K562 (cell line): ENCODE measurements at regions not wholly inside any gene's neighbourhood (a gene's known extent, or its start where the extent isn't known, plus 50 kb on each side); places are given as distances from the start of the nearest gene placed in this dataset.

Source experiments
- ATAC-seq: fragments of 200-7000 bp; cut with Tn5 transposase; 3 replicates; pipeline ENCODE4 v1.9.1; 2020; ENCODE audit warnings: moderate library complexity
- BruUV-seq: library from RNA; stranded (reverse); fragments of 400-500 nt; replicated peaks from 2 replicates; lab custom pipeline; 2021; lab: Mats Ljungman, UMichigan
- CTCF ChIA-PET: fragments of 300-600 bp; formaldehyde crosslinking; extraction: SDS; loops from one replicate; lab custom pipeline; 2021; ENCODE audit warnings: low intra/inter-chr PET ratio; lab: Yijun Ruan, JAX
- POLR2A ChIA-PET: fragments of 300-600, 350-650 bp; sonication (Branson Sonifier 250); formaldehyde crosslinking; extraction: SDS; loops from one replicate; lab custom pipeline; 2021; ENCODE audit warnings: antibody characterized with exemption, inconsistent platforms; lab: Yijun Ruan, JAX
- DNase-seq, 4 experiments: peaks; one replicate each; pipeline versions ENCODE4 v3.0.0 to v3.0.0-alpha.2; 2011 to 2018; ENCODE audit warnings: low spot score in 3 of 4, mixed read lengths in 3 of 4; ENCODE audit errors: extremely low read depth in 1 of 4
- FAIRE-seq: peaks from 2 replicates; lab custom pipeline; 2011; peaks lifted over from hg19 to GRCh38; lab: Jason Lieb, UNC
- H2AFZ ChIP-seq: 2 replicates; pipeline ENCODE4 v1.6.0; 2011; ENCODE audit warnings: low read depth, low read length, control low read depth, inconsistent platforms
- H3K27ac ChIP-seq: fragments of 200-600 bp; 3 replicates; pipeline ENCODE4 v1.8.0; 2011; ENCODE audit warnings: low read depth, mild to moderate bottlenecking, control low read depth, inconsistent platforms, low read length, moderate library complexity, mixed read lengths; ENCODE audit errors: extremely low read depth
- H3K27me3 ChIP-seq, 2 experiments: fragments of 300-600 bp in 1 of 2; 2 replicates in 1 of 2; 3 replicates in 1 of 2; pipeline versions ENCODE4 v1.6.0 to v1.8.0; 2011; ENCODE audit warnings: inconsistent platforms in 2 of 2, low read length in 2 of 2, mild to moderate bottlenecking in 1 of 2, mixed read lengths in 1 of 2, moderate library complexity in 1 of 2; ENCODE audit not compliant: control insufficient read depth in 2 of 2, insufficient read depth in 2 of 2
- H3K36me3 ChIP-seq: fragments of 300-600 bp; 3 replicates; pipeline ENCODE4 v1.8.0; 2011; ENCODE audit warnings: mild to moderate bottlenecking, low read length, inconsistent platforms; ENCODE audit not compliant: control insufficient read depth, insufficient read depth
- H3K4me1 ChIP-seq, 2 experiments: fragments of 200-600 bp in 1 of 2; replicated peaks in 1 of 2; 2 replicates in 1 of 2; 3 replicates in 1 of 2; pipeline versions ENCODE4 v1.5.1 to v1.8.0; 2011; ENCODE audit warnings: inconsistent platforms in 2 of 2, low read length in 2 of 2, mild to moderate bottlenecking in 1 of 2, mixed read lengths in 1 of 2, moderate library complexity in 1 of 2; ENCODE audit not compliant: control insufficient read depth in 2 of 2, insufficient read depth in 2 of 2
- H3K4me2 ChIP-seq: 2 replicates; pipeline ENCODE4 v1.6.1; 2011; ENCODE audit warnings: low read length, control low read depth, inconsistent platforms, mixed read lengths; ENCODE audit not compliant: insufficient read depth
- H3K4me3 ChIP-seq: fragments of 200-600 bp; sonication (generic), shearing (Covaris generic); 2 replicates; pipeline ENCODE4 v1.5.1; 2016; ENCODE audit warnings: control low read depth, inconsistent platforms
- H3K79me2 ChIP-seq: fragments of 200-600 bp; 3 replicates; pipeline ENCODE4 v1.8.0; 2011; ENCODE audit warnings: low read length, inconsistent platforms; ENCODE audit not compliant: control insufficient read depth, insufficient read depth
- H3K9ac ChIP-seq, 2 experiments: 2 replicates each; pipeline versions ENCODE4 v1.6.0 to v1.6.1; 2011; ENCODE audit warnings: low read depth in 2 of 2, low read length in 2 of 2, control low read depth in 1 of 2, inconsistent platforms in 1 of 2, mild to moderate bottlenecking in 1 of 2, mixed read lengths in 1 of 2; ENCODE audit not compliant: insufficient read depth in 1 of 2
- H3K9me1 ChIP-seq: one replicate; pipeline ENCODE4 v1.6.0; 2011; ENCODE audit warnings: inconsistent platforms, mild to moderate bottlenecking, low read length, moderate library complexity; ENCODE audit not compliant: control insufficient read depth, insufficient read depth
- H3K9me3 ChIP-seq: replicated peaks from 2 replicates; pipeline ENCODE4 v1.5.1; 2011; ENCODE audit warnings: low read depth, low read length, inconsistent platforms; ENCODE audit not compliant: control insufficient read depth, insufficient read depth
- H4K20me1 ChIP-seq: replicated peaks from 2 replicates; pipeline ENCODE4 v1.6.1; 2011; ENCODE audit warnings: low read length, inconsistent platforms, mixed read lengths; ENCODE audit not compliant: control insufficient read depth, insufficient read depth
- MECOM ChIP-seq: fragments of 250-450 bp; sonication (Bioruptor Pico); IDR thresholded peaks from 2 replicates; pipeline ENCODE4 v1.8.0; 2022; ENCODE audit warnings: inconsistent platforms
- WGBS: fragments of 100-300 bp; shearing (Covaris generic); methylation state at CpG from one replicate; pipeline ENCODE4 v1.1.6; 2016; ENCODE audit warnings: low coverage, mixed read lengths; ENCODE audit not compliant: insufficient coverage; ENCODE audit errors: missing lambda C conversion rate; 5-methylcytosine and 5-hydroxymethylcytosine counted together
- in situ Hi-C: fragments of 300-500 bp; cut with MboI; formaldehyde crosslinking; loops from 4 replicates; pipeline ENCODE4 v1.15.0; 2018; ENCODE audit warnings: inconsistent platforms, mixed read lengths
- intact Hi-C: fragments of 100-400 bp; cut with micrococcal nuclease; formaldehyde crosslinking; loops from 2 replicates; pipeline ENCODE4 v1.14.2; 2022
- TF ChIP-seq, protein P1 (sequence below): sonication (generic); formaldehyde crosslinking; IDR thresholded peaks from 2 replicates; pipeline ENCODE4 v1.8.0; 2022; ENCODE audit warnings: missing genetic modification reagents, mild to moderate bottlenecking, moderate library complexity, borderline replicate concordance

DNA sequence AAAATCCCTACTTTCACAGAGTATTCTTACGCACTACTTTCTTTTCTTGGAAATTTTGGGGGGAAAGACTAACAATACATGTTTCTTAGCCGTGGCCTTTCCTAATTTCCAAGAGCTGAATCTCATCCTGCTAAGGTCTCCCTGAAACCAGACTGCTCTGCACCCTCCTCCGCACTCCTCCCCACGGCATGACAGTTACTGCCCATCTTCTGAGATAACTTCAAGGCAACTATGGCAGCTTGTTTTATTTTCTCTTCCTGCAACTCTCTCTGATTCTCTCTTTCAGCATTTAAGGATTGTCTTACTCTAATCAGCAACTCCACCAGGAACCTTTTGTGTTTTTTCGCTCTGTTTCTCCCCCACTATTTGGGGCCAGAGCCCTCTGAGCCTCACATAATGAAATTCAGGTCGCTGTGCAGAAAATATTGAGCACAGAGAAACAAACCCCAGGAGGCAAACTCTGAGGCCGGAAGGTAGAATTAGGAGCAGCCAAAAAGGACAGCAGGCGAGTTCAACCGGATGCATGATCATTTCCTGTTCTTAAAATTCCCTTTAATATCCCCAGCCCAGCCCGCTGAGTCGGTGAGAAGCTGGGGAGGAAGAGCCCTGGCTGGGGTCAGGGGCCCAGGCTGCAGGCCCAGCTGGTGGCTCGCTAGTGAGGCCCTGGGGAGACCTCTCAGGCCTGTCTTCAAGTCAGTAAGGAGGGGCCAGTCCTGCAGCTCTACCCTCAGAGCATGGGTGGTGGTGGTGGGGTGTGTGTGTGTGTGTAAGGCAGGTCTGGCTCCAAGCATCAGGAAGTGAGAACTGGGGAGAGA lies 213.6 kb upstream of the S1PR3 start:
- intact Hi-C loops = no loop called here
- CTCF ChIA-PET = no interaction called here
- Histone ChIP-seq H3K36me3 (no peaks in the 10 kb centered on the region), H3K9ac (peak overlapping the region in 1 of 2 experiments; percentile 71; a peak in 1 of 4 replicates), H3K79me2 (no peaks in the 10 kb centered on the region), H3K4me3 (no peak overlapping the region), H4K20me1 (no peaks in the 10 kb centered on the region), H3K27ac (peak overlapping the region; percentile 40; the same call in 1 of the 3 replicates), H3K4me2 (no peak overlapping the region), H3K9me3 (no peaks in the 10 kb centered on the region), H3K27me3 (no peaks in the 10 kb centered on the region), H2AFZ (peak overlapping the region; percentile 72), H3K9me1 (no peaks in the 10 kb centered on the region), H3K4me1 (peaks cover 26 to 56% of the 10 kb centered on the region in 2 experiments)
- FAIRE-seq (no peak), ATAC-seq (peak; percentile 10; the same call in 1 of the 3 replicates), DNase-seq (peak in 1 of 4 experiments; percentile 23)
- WGBS = 35% methylated on average over 10 of the region's 12 CpGs
- POLR2A ChIA-PET = no interaction called here
- in situ Hi-C loops = no loop called here
- no TSS peak for BruUV-seq
- TF ChIP-seq MECOM (CRISPR knock-in tag) = 0 out of 2 replicates have a peak, but pooled peaks have one; percentile 31
- TF ChIP-seq, protein P1, sequence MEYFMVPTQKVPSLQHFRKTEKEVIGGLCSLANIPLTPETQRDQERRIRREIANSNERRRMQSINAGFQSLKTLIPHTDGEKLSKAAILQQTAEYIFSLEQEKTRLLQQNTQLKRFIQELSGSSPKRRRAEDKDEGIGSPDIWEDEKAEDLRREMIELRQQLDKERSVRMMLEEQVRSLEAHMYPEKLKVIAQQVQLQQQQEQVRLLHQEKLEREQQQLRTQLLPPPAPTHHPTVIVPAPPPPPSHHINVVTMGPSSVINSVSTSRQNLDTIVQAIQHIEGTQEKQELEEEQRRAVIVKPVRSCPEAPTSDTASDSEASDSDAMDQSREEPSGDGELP (CRISPR knock-in tag) = no peak
